Urinary bladder (tissue), 3 donors: ENCODE measurements at regions not wholly inside any gene's neighbourhood (a gene's known extent, or its start where the extent isn't known, plus 50 kb on each side); places are given as distances from the start of the nearest gene placed in this dataset.
A peak's percentile ranks its signal among the peaks of the same experiment; 100 is the strongest.

Experiments
- DNase-seq: peaks from one replicate; pipeline ENCODE4 v3.0.0-alpha.2; 2015; ENCODE audit errors: extremely low spot score
- H3K27ac ChIP-seq: one replicate; pipeline ENCODE4 v1.5.1; 2013; ENCODE audit warnings: low read depth, mild to moderate bottlenecking, moderate library complexity
- H3K36me3 ChIP-seq: one replicate; pipeline ENCODE4 v1.6.1; 2013; ENCODE audit warnings: mild to moderate bottlenecking, moderate library complexity; ENCODE audit not compliant: insufficient read depth
- H3K4me1 ChIP-seq: one replicate; pipeline ENCODE4 v1.6.1; 2013; ENCODE audit warnings: mild to moderate bottlenecking, moderate library complexity; ENCODE audit not compliant: insufficient read depth
- H3K4me3 ChIP-seq: one replicate; pipeline ENCODE4 v1.5.1; 2013; ENCODE audit warnings: low read depth, low read length
- WGBS: extraction: QIAGEN DNeasy Blood & Tissue Kit; methylation state at CpG from one replicate; pipeline ENCODE4 v1.1.7; 2013; 5-methylcytosine and 5-hydroxymethylcytosine counted together
- donor health status: healthy with polysubstance abuse.
- donor health status: healthy.

DNA sequence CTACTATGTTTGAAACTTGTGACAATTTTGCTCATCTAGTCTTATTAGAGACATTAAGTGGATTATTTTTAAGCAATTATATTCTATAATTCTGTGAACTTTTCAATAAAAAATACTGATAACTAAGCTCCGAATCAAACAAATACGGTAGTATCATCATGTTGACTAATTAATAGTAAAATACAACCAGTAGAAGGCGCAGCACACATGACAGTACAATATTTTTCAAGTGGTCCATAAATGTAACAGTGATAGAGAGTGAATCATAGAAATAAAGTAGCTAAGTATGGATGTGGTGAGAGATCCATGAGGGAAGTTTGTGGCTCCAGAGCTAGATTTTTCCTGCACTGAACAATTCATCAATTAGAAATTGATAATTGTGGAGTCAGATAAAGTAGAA is 666.2 kb downstream of the KCTD8 start:
- no peak overlapping the region for H3K4me3 ChIP-seq
- H3K27ac ChIP-seq: no peak overlapping the region
- no peaks in the 10 kb centered on the region for H3K36me3 ChIP-seq
- no peaks in the 10 kb centered on the region for H3K4me1 ChIP-seq
- 80% methylated on average over 3 of the region's 3 CpGs for WGBS
- DNase-seq: no peak

DNA sequence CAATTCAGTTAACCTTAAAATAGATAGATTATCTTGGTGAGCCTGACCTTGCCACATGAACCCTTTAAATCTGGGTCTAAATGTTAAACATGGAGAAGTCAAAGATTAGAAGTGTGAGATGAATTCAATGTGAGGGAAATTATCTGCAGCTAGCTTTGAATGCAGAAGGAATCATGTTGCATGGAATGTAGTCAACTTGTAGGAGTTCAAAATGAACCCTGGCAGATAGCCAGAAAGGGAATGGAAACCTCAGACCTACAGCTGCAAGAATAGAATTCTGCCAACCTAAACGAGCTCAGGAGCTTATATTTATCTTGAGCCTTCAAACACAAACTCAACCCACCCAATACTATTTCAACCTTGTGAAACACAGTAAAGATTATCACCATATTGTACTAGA is 632.5 kb downstream of the KCTD8 start:
- Histone ChIP-seq H3K27ac (no peak overlapping the region), H3K36me3 (no peaks in the 10 kb centered on the region), H3K4me3 (no peak overlapping the region), H3K4me1 (no peaks in the 10 kb centered on the region)
- 10% methylated on average over 1 of the region's 1 CpG for WGBS
- DNase-seq: no peak

DNA sequence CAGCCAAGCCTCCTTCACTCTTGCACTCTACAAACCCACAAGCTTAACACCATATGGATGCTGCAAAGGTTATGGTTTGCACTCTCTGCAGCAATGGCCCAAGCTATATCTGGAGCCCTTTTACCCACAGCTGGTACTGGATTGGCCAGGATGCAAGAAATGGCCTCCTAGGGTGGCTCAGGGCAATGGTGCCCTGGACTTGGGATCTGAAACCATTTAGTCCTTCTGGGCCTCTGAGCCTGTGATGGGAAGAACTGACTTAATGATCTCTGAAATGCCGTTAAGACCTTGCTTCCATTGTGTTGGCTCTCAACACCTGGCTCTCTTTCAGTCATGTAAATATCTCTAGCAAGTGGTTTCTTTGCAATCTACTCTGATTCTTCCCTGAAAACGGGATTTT is 626.0 kb downstream of the KCTD8 start:
- H3K27ac ChIP-seq: no peak overlapping the region
- H3K4me1 ChIP-seq: no peaks in the 10 kb centered on the region
- 78% methylated on average over 2 of the region's 2 CpGs for WGBS
- DNase-seq: no peak
- H3K36me3 ChIP-seq: no peaks in the 10 kb centered on the region
- no peak overlapping the region for H3K4me3 ChIP-seq

DNA sequence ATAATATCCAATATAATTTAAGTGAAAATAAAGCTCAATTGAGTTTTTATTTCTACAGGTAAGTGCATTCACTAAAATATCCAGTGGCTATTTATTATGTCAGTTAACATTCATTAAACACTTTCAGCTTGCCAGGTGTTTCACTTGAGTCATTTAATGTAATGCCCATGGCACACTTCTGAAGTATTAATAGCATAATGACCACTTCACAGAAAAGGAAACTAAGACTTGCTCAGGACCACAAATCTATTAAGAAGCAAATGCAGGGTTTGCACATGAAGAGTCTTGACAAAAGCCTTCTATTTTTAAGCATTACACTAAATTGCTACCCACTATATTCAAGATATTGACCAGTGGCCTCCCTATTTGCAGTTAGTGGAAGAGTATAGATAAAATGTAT is 612.7 kb downstream of the KCTD8 start:
- no peak overlapping the region for H3K27ac ChIP-seq
- DNase-seq: no peak
- H3K4me1 ChIP-seq: no peaks in the 10 kb centered on the region
- H3K36me3 ChIP-seq: no peaks in the 10 kb centered on the region
- no peak overlapping the region for H3K4me3 ChIP-seq

DNA sequence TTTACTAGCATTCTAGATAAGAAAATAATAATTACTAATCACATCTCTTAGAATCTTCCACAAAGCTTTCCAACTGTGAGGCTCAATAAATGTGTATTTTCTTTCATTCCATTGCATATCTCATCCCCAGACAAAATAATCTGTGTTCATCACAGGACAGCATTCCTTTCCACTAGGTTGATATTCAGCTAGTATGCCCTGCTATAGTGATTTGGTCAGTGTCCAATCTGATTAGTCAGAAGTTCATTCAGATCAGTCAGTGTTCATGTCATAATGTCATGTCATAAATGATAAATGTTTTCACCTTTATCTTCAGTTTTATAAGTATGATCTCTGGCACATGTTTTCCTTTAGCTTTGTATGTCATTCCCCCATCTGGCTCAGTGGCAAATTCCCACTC is 611.4 kb downstream of the KCTD8 start:
- Histone ChIP-seq H3K4me1 (no peaks in the 10 kb centered on the region), H3K27ac (no peak overlapping the region), H3K36me3 (no peaks in the 10 kb centered on the region), H3K4me3 (no peak overlapping the region)
- DNase-seq: no peak

DNA sequence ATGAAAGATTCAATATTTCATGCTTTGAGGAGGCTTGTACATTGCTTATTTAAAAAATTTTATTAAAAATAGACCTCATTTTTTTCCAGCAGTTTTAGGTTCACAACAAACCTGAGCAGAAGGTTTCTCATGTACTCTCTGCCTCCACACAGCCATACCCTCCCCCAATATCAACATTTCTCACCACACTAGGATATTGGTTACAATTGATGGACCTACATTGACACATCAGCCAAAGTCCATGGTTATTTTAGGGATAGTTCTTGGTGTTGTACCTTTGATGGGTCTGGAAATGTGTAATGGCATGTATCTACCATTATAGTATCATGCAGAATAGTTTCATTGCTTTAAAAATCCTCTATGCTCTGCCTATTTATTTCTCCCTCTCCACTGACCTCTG is 611.0 kb downstream of the KCTD8 start:
- Histone ChIP-seq H3K36me3 (no peaks in the 10 kb centered on the region), H3K4me3 (no peak overlapping the region)
- DNase-seq: no peak

DNA sequence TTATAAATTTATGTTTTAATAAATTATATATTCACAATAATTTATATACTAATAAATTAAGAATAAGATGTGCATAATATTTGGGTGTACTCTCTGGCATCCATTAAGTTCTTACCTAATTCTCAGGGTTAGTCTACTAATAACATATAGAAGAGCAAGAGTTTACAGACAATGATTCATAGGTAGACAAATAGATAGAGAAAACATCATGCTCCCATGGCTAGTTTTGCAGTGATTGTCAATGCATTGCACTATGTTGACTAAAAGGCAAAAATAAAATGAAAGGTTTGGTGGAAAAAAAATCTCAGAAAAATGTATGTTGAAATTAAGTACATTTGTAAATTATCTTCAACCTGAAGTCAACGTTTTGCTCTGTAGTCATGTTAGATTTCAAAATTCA is 606.0 kb downstream of the KCTD8 start:
- no peak for DNase-seq
- Histone ChIP-seq H3K27ac (no peak overlapping the region), H3K4me1 (no peaks in the 10 kb centered on the region), H3K4me3 (no peak overlapping the region), H3K36me3 (no peaks in the 10 kb centered on the region)
- WGBS: 60% methylated on average over 1 of the region's 1 CpG

More for the DNA sequence above, 611.0 kb downstream of the KCTD8 start:
- no peaks in the 10 kb centered on the region for H3K4me1 ChIP-seq
- H3K27ac ChIP-seq: no peak overlapping the region

DNA sequence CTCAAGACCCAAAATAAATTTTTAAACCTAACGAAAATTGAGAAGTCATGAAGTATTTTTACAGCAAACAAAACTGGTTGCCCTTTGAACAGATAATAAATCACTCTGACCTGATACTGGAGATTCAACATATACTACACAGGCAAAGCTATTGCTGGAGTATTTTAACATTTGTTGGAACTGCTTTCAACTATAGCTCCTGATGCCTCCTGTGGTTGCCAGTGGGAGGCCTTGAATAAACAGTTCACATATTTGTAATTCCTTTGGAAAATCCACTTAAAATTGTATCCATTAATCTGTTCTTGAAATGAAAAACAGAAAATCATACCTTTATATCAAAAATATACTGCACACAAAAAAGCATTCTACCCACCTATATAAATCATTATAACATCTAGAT is 605.1 kb downstream of the KCTD8 start:
- Histone ChIP-seq H3K4me3 (no peak overlapping the region), H3K4me1 (no peaks in the 10 kb centered on the region), H3K27ac (no peak overlapping the region), H3K36me3 (no peaks in the 10 kb centered on the region)
- WGBS: 21% methylated on average over 1 of the region's 1 CpG
- DNase-seq: no peak

DNA sequence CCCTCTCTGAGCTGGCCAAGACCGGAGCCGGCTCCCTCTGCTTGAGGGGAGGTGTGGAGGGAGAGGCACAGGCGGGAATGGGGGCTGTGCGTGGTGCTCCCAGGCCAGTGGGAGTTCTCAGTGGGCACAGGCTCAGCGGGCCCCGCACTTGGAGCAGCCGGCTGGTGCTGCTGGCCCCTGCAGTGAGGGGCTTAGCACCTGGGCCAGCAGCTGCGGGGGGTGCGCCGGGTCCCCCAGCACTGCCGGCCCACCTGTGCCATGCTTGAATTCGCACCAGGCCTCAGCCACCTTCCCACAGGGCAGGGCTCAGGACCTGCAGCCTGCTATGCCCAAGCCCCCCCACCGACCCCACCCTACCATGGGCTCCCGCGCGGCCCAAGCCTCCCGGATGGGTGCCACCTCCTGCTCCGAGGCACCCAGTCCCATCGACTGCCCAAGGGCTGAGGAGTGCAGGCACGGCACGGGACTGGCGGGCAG is 602.5 kb downstream of the KCTD8 start:
- DNase-seq: no peak
- no peaks in the 10 kb centered on the region for H3K36me3 ChIP-seq
- H3K4me1 ChIP-seq: no peaks in the 10 kb centered on the region
- H3K4me3 ChIP-seq: no peak overlapping the region
- WGBS: 97% methylated on average over 22 of the region's 22 CpGs
- no peak overlapping the region for H3K27ac ChIP-seq

DNA sequence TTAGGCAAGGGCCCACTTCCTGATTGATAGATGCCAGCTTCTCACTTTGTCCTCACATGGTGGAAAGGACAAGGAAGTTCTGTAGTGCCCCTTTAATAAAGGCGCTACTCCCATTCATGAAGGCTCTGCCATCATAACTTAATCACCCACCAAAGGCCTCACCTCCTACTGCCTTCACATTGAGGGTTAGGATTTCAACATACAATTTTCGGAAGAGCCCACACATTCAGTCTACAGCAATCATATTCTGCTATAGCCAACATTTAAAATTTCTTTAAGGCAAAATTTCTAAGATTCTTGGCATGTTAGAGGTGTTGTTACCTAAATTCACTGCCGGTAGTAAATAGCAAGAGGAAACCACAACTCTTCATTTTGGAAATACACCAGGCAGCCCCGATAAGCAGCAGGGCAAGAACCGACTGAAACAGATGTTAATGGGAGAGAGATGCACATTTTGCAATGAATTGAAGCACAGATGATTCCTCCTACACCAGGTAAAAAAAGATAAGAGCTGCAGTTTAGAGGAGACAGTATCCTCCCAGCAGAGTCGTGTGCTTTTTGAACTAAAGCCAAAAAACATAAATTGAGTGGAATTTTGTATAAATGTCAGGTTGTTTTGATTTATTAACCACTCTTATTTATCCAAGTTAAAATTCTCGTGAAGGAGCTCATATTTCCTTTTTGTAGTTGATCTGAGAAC is 594.9 kb downstream of the KCTD8 start:
- WGBS: 35% methylated on average over 7 of the region's 7 CpGs
- H3K36me3 ChIP-seq: no peaks in the 10 kb centered on the region
- H3K4me1 ChIP-seq: no peaks in the 10 kb centered on the region
- no peak overlapping the region for H3K27ac ChIP-seq
- peak; percentile 33 for DNase-seq
- no peak overlapping the region for H3K4me3 ChIP-seq

DNA sequence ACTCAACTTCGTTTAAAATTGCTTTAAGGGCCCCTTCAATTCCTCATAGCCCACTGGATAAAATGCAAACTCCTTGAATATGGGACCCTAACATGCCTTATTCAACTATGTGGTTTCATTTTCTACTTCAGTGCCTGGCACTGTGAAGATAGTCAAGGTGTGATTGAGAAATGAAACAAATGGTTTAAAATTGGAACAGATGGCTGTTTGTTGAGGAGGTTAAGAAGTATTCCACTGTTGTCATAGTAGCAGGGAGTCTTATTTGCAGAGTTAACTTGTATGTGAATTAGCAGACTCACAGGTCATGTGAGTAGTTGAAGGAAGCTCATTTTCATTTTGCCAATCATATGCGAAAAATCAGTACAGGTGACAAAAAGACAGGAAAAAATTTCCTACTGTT is 593.3 kb downstream of the KCTD8 start:
- Histone ChIP-seq H3K27ac (no peak overlapping the region), H3K4me1 (no peaks in the 10 kb centered on the region), H3K36me3 (no peaks in the 10 kb centered on the region), H3K4me3 (no peak overlapping the region)
- WGBS: 84% methylated on average over 2 of the region's 2 CpGs
- no peak for DNase-seq

DNA sequence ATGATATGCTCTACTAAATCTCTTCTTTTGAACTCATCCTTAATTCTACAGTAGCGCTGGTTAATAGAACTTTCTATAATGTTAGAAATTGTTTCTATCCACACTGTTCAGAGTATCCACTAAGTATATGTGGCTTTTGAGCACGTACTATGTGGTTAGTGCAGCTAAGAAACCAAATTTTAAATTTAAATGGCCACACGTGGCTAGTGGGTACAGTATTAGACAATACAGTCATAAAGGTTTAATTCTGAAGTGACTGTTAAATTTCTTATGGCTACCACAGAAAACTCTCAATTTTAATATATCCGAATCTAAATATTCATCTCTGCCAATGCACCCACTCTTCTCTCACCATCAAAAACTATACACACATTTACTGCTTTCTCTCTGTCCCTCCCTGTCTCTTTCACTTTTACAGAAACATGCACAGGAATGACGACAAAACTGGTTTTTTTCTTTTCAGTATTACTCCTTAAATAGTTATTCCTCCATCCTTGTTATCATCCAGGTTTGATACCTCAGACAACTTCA is 583.9 kb downstream of the KCTD8 start:
- DNase-seq: no peak
- H3K27ac ChIP-seq: no peak overlapping the region
- no peaks in the 10 kb centered on the region for H3K36me3 ChIP-seq
- H3K4me3 ChIP-seq: no peak overlapping the region
- WGBS: 82% methylated on average over 5 of the region's 5 CpGs
- H3K4me1 ChIP-seq: no peaks in the 10 kb centered on the region

DNA sequence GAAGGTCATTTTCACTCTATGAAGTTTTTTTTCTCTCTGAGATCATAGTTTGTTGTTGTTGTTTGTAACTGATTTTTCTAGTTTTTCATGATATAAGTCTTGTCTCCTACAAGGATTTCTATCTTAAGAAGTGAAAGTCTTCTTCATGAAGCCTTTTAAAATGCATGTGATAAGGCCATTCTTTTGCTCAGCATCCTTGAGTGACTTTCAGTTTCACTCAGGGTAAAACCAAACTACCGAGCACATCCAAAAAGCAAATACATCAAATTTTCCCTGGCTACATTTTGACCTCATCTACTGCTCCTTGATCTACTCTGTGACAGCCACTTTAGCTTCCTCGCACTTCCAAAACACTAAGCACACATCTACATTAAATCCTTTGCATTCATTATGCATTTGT is 580.7 kb downstream of the KCTD8 start:
- no peak overlapping the region for H3K4me3 ChIP-seq
- no peak overlapping the region for H3K27ac ChIP-seq
- no peak for DNase-seq
- no peaks in the 10 kb centered on the region for H3K36me3 ChIP-seq
- no peaks in the 10 kb centered on the region for H3K4me1 ChIP-seq
- 57% methylated on average over 2 of the region's 2 CpGs for WGBS

DNA sequence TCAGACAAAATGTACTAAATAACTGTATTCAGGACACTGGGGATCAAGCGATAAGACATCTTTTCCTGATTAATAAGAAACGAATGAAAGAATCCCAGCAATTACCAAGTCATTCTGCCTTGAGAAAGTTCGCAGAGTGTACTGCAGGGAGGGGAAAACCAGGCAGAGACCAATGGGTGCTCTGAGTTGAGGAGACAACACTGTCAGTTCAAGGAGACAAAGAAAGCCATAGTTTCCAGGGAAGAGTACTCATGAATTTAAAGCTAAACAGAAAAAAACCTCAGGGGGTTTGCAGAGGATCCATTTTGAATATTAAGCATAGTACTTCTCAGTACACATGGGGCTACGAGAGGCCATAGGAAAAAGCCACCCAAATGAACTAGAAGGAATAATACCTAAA is 573.0 kb downstream of the KCTD8 start:
- 81% methylated on average over 4 of the region's 4 CpGs for WGBS
- Histone ChIP-seq H3K27ac (no peak overlapping the region), H3K36me3 (no peaks in the 10 kb centered on the region), H3K4me1 (no peaks in the 10 kb centered on the region), H3K4me3 (no peak overlapping the region)
- no peak for DNase-seq

DNA sequence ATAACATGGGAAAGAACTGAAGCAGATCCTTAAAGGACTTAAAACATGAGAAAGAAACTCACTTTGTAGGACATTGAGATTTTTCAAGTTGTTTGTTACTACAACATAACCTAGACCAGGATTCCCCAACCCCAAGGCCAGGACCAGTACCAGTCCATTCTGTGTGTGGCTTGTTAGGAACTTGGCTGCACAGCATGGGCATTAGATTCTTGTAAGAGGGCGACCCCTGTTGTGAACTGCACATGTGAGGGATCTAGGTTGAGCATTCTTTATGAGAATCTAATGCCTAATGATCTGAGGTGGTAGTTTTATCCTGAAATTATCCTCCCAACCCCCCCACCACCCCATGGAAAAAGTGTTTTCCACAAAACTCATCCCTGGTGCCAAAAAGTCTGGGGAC is 566.1 kb downstream of the KCTD8 start:
- Histone ChIP-seq H3K36me3 (no peaks in the 10 kb centered on the region), H3K4me1 (no peaks in the 10 kb centered on the region), H3K4me3 (no peak overlapping the region), H3K27ac (no peak overlapping the region)
- DNase-seq: no peak
- WGBS: 78% methylated on average over 1 of the region's 1 CpG
